Germinal center (tissue), 1 donor: ENCODE measurements at regions not wholly inside any gene's neighbourhood (a gene's known extent, or its start where the extent isn't known, plus 50 kb on each side); places are given as distances from the start of the nearest gene placed in this dataset.

Experiments
- DNase-seq: peaks from one replicate; pipeline ENCODE4 v3.0.0; 2012; ENCODE audit warnings: mixed read lengths, low spot score

DNA sequence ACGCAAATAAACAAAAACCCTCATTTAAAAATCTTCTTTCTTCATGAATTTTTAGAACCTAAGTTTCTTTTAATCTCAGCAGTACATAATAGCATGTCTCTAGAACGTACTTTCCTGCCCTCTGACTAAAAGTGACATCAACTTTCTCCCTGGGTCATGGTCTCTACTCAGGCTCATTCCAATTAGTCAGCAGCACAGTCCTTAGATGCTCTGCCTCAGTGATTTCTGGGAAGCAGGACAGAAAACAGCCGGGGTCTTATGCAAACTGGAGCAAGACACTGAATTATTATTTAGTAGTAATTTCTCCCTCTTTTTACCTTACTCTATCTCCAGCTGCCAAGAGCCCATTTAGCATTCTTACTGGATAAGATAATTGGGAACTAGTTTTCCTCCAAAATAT is 365.2 kb downstream of the TUSC7 start:
- DNase-seq: no peak

DNA sequence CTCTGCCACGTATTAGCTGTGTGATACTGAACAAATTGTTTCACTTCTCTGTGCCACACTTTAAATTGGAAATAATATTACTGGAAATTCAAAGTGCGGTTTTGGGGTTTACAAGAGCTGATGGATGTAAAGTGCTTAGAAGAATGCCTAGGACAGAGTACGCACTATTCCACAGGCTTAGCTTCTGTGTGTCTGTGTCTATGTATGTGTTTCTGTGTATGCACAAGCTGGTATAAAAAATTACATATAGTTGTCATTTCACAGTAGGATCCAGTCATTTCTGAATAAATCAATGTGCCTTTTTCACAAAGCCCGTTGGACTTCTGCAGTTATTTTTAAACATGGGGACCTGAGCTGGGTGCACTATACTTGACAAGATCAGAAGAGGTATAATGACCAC is 370.4 kb downstream of the TUSC7 start:
- DNase-seq: no peak

DNA sequence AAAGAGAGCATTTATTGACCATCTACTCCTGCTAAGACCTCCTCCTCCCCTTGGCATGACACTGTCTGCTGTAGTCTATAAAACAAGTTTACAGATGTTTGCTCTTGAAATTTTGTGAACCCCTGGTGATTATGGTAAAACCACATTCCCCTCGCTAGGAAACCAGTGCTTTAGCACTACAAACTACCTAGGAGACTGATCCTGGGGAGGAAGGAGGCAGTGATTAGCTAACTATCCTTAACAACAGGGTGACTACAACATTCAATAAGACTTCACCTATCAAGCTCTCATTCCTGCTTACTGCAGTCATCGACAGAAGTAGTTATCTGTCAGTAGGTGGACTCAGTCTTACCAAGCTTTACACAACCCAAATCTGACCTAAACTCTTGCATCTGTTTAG is 371.3 kb downstream of the TUSC7 start:
- DNase-seq: no peak

GRCh38 chr3:117084277-117084676 is 374.7 kb downstream of the TUSC7 start:
- DNase-seq: no peak

GRCh38 chr3:117084739-117085270 is 375.2 kb downstream of the TUSC7 start:
- DNase-seq: no peak

DNA sequence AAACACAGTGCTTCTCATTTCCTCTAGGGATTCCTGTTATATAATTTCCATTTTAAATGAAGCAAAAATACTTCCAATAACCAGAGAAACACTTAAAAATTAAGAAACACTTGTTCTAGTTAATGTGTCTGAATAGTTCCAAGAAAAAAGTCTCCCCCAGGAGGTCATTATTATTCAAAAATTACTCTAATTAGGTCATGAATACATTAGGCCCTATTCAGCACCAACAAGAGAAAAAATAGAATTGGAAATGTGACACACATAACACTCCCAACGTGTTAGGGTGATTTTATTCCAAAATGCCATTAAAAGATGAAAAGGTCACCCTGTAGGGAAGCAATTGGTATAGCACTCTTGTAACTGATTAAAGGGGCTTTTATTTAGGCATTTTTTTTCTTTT is 382.1 kb downstream of the TUSC7 start:
- no peak for DNase-seq

DNA sequence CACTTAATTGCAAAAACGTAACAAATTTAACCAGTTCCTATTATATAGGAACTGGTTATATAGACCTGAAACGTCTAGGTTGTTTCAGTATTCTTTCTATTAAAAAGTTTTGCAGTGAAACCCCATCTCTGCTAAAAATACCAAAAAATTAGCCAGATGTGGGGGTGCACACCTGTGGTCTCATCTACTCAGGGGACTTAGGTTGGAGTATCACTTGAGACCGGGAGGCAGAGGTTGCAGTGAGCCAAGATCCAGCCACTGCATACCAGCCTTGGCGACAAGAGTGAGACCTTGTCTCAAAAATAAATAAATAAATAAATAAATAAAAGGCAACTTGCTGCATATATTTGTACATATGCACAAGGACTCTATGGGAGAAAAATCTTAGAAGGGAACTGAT is 387.0 kb downstream of the TUSC7 start:
- DNase-seq: no peak

GRCh38 chr3:117097351-117097750 is 387.8 kb downstream of the TUSC7 start:
- no peak for DNase-seq

GRCh38 chr3:117101697-117102096 is 392.1 kb downstream of the TUSC7 start:
- no peak for DNase-seq

DNA sequence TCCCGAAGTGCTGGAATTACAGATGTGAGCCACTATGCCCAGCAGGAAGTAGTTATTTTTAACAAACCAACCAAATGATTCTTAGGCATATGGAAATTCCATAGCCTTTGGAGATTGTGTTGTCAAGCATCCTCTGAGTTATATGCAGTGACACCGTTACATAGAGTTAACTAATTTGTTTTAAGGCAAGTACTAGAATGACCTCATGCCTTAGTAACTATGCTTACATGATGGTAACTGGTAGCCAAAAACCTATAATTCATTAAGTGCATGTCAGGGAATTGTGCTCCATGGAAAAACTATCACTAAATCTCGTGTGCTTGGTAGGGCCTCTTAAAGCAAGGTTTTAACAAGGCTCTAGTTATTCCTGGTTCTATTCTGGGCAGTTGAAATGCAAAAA is 392.8 kb downstream of the TUSC7 start:
- DNase-seq: no peak

GRCh38 chr3:117103675-117104074 is 394.1 kb downstream of the TUSC7 start:
- DNase-seq: no peak

DNA sequence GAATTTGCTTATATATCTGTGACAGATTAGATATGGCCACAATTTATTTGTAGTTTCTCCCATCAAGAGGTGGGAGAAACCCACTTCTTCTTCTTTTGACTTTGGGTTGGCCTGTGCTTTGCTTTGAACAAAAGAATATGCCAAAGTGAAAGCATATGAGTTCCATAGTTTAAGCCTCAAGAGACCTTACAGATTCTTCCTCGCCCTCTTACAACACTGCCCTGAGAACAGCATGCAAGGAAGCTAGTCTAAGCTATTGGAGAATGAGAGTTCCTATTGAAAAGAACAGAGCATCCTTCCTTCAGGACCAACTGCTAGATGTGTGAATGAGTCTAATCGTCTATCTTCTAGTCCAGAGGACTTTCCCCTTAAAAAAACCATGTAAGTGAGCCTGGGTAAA is 394.8 kb downstream of the TUSC7 start:
- DNase-seq: no peak

DNA sequence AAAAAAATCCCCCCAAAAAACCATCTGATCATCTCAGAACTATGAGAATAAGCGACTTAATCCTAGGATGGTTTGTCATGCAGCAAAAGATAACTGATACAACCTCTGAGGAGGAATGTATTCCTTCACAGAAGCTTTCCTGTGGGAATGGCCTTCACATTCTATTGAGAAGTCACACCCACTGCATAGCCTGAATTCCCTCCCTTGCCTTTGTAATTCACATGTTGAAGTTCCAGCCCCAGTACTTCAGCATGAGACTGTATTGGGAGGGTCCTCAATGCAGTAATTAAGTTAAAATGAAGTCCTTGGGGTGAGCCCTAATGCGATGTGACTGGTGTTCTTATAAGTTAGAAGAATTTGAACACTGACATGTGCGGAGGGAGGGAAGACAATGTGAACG is 395.2 kb downstream of the TUSC7 start:
- no peak for DNase-seq

DNA sequence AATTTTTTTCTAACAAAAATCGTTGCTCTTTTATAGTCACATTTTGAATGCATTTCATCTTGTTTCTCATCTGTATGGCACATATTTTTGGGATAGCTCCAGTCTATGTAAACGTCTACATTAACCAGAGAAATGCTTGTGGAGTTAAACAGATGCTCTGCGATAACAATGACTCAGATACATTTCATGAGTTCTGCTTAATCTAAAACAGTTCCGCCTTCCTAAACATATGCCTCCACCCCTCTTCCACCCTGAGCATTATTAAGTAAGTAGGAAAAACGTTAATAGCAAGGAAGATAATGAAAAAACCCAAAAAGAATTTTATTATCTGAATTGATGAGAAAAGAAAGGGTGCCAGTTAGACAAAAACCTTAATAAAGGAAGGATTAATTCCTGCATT is 396.1 kb downstream of the TUSC7 start:
- no peak for DNase-seq

- DNase-seq: no peak
These were observed 396.8 kb downstream of the TUSC7 start for GRCh38 chr3:117106396-117106795.

- no peak for DNase-seq
These were observed 398.4 kb downstream of the TUSC7 start for GRCh38 chr3:117107946-117108345.

DNA sequence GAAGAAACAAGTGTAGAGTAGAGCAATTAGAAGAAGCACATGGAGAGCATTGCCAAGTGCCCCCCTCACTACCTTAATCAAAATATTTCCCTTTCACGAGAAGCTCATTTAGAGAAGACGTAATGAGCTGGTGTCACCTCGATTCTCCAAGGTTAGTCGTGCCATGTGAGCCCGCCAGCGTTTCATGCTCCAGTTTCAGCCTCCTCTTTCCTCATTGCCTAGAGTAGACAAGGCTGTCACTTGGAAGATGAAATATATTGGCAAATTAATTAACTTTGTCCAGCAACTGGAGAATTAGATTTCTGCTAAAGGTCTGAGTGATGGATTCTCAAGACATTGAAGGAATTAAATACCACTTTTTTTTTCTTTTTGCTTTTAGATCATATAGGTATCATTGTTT is 399.6 kb downstream of the TUSC7 start:
- no peak for DNase-seq

DNA sequence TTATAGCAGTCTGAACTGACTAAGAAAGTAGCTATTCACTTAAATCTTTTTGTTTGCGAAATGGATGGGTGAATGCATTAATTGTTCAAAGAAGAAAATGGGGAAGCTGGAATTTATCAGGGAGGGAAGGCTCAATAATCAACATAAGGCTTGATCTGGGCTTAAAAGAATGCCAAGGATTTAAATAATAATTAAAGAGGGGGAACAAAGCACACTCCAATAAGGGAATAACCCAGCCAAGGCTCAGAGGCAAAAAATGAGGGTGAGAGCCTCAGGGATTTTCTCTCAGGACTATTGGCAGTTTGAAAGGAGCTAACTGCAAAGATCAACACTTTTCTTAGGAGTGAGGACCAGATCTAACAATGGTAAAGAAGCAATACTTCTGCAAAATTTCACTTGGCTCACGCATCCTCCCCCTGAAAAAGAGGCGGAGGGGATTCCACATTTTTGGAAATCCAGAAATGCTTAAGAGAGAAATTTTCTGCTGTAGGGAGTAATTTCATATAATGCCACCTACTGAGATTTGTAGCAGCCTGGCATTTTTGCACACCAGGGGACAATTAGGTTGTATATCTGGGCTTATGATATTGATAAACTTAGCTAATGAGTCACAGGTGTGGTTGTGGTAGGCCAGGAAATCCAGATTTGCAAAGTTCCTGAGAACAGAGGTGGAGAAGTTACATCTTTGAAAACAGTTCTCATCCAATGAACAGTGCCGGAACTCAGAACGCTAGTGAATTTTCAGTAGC is 405.1 kb downstream of the TUSC7 start:
- no peak for DNase-seq

DNA sequence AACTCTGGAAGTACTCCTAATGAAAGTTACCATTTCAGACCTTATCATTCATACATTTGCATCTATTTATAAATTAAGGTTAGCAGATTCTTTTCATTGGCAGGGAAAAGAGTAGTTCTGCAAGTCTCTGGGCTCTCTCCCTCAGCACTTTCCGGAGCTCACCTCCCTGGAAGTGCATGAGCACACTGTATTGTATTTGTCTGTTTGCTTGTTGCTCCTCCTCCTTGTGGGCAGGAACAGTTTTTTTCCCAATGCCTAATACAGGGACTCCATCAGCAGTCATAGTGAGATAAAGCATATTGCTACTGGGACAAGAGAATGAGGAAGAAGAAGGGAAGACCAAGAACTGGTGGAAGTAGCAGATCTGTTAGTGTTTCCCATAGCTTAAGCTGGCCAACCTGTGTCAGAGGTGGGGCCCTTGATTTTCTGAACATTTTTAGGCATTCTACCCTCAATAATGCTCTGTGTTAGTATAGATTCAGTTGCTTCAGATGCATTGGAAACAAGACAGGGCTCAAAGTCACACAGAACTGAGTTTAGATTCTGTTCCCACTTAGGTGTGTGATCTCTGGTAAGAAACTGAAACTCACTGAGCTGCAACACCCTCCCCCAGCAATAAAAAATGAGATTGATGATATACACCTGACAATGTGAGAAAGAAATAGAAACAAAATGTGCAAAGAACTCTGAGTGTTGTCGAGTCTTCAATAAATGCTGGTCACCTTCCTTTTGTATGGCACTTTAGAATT is 407.8 kb downstream of the TUSC7 start:
- no peak for DNase-seq

DNA sequence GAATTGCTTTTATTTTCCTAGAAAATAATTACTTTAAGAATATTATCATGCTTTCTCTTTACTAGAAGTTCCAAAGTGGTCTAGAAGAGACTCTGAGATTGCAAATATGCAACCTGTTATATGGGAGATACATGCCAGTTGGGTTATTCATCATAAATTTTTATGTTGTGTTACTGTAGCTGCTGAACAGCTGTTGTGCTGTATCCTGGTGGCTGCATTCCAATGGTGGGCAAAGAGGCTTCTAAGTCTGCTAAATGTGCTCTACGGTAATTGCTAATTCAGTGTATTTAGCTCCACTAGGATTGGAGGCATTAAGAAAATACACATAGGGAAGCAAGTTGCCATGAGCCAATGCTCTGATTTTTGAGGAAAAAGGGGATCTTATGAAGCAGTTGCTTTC is 409.0 kb downstream of the TUSC7 start:
- DNase-seq: no peak

DNA sequence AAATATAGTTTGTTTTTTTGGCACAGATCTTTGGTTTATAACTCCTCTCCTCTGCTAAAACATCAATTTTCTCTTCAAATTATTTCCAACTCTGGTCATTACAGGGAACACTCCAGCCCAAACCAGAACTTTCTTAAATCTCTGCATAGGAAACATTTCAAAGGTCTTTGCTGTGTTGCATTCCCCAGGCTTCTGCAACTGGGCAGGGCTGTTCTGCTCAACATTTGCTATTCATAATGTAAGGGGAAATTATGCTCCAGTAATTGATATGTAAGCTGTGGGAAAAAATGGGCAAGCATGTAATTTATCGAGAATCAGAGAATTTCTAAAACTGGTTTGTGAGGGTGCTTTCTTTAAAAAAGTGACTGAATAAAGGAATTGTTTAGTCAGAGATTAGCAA is 410.4 kb downstream of the TUSC7 start:
- DNase-seq: no peak

DNA sequence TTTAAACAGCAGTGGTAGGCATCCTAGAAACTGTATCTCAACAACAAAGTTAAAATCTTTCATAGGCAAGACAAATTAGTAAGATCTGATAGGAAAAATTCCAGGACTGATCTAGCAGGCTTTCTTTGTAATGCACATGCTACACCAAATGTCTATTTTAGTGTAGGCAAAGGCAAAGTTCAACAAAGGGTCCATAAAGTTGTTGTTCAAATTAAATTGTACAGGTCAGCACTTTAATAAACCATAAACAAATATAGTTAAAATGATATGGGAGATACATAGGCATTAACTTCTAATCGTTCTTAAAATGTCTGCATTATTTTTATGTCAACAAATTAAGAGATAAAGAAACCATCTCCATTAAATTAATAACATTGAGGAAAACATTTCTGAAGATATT is 413.0 kb downstream of the TUSC7 start:
- DNase-seq: no peak

GRCh38 chr3:117126460-117126859 is 416.9 kb downstream of the TUSC7 start:
- no peak for DNase-seq
